ENCODE measurements at regions not wholly inside any gene's neighbourhood (a gene's known extent, or its start where the extent isn't known, plus 50 kb on each side); places are given as distances from the start of the nearest gene placed in this dataset.
"Not testable (repeated sequence)": the region's sequence is repeated elsewhere in the genome, so short reads cannot be mapped to it uniquely, and the experiment has no call there.

- no peaks in the 10 kb centered on the region for H3K4me1 ChIP-seq (ENCODE audit: control insufficient read depth, low read depth, low read length)
- H3K4me3 ChIP-seq (ENCODE audit: low read length): no peak overlapping the region
- H3K27ac ChIP-seq (ENCODE audit: low read length): no peak overlapping the region
- H3K36me3 ChIP-seq (ENCODE audit: control insufficient read depth, low read depth, low read length): no peaks in the 10 kb centered on the region
- H3K9me3 ChIP-seq (ENCODE audit: control insufficient read depth, low read depth, low read length): no peaks in the 10 kb centered on the region
- no peaks in the 10 kb centered on the region for H3K27me3 ChIP-seq (ENCODE audit: control insufficient read depth, insufficient read depth, low read length)
- no peak overlapping the region for H3K9ac ChIP-seq (ENCODE audit: low read length)
These were observed 161.5 kb downstream of the NRIP1 start for GRCh38 chr21:14903172-14903865.

GRCh38 chr21:14901482-14901958 lies 163.3 kb downstream of the NRIP1 start:
- no peaks in the 10 kb centered on the region for H3K27me3 ChIP-seq (ENCODE audit: control insufficient read depth, insufficient read depth, low read length)
- H3K36me3 ChIP-seq (ENCODE audit: control insufficient read depth, low read depth, low read length): no peaks in the 10 kb centered on the region
- H3K9me3 ChIP-seq (ENCODE audit: control insufficient read depth, low read depth, low read length): no peaks in the 10 kb centered on the region
- no peaks in the 10 kb centered on the region for H3K4me1 ChIP-seq (ENCODE audit: control insufficient read depth, low read depth, low read length)
- no peak overlapping the region for H3K9ac ChIP-seq (ENCODE audit: low read length)
- no peak overlapping the region for H3K4me3 ChIP-seq (ENCODE audit: low read length)
- no peak overlapping the region for H3K27ac ChIP-seq (ENCODE audit: low read length)

- Histone ChIP-seq H3K36me3 (ENCODE audit: control insufficient read depth, low read depth, low read length) (no peaks in the 10 kb centered on the region), H3K27me3 (ENCODE audit: control insufficient read depth, insufficient read depth, low read length) (no peaks in the 10 kb centered on the region), H3K4me3 (ENCODE audit: low read length) (no peak overlapping the region), H3K9me3 (ENCODE audit: control insufficient read depth, low read depth, low read length) (no peaks in the 10 kb centered on the region), H3K9ac (ENCODE audit: low read length) (no peak overlapping the region), H3K27ac (ENCODE audit: low read length) (no peak overlapping the region), H3K4me1 (ENCODE audit: control insufficient read depth, low read depth, low read length) (no peaks in the 10 kb centered on the region)
These were observed 164.2 kb downstream of the NRIP1 start for GRCh38 chr21:14900611-14901010.

- Histone ChIP-seq H3K36me3 (ENCODE audit: control insufficient read depth, low read depth, low read length) (no peaks in the 10 kb centered on the region), H3K4me1 (ENCODE audit: control insufficient read depth, low read depth, low read length) (no peaks in the 10 kb centered on the region), H3K9me3 (ENCODE audit: control insufficient read depth, low read depth, low read length) (no peaks in the 10 kb centered on the region), H3K9ac (ENCODE audit: low read length) (no peak overlapping the region), H3K4me3 (ENCODE audit: low read length) (no peak overlapping the region), H3K27ac (ENCODE audit: low read length) (no peak overlapping the region), H3K27me3 (ENCODE audit: control insufficient read depth, insufficient read depth, low read length) (no peaks in the 10 kb centered on the region)
These were observed 164.7 kb downstream of the NRIP1 start for GRCh38 chr21:14900058-14900457.

- Histone ChIP-seq H3K27ac (ENCODE audit: low read length) (no peak overlapping the region), H3K9me3 (ENCODE audit: control insufficient read depth, low read depth, low read length) (no peaks in the 10 kb centered on the region), H3K27me3 (ENCODE audit: control insufficient read depth, insufficient read depth, low read length) (no peaks in the 10 kb centered on the region), H3K36me3 (ENCODE audit: control insufficient read depth, low read depth, low read length) (no peaks in the 10 kb centered on the region), H3K9ac (ENCODE audit: low read length) (no peak overlapping the region), H3K4me3 (ENCODE audit: low read length) (no peak overlapping the region), H3K4me1 (ENCODE audit: control insufficient read depth, low read depth, low read length) (no peaks in the 10 kb centered on the region)
These were observed 169.0 kb downstream of the NRIP1 start for GRCh38 chr21:14895792-14896191.

- H3K9me3 ChIP-seq (ENCODE audit: control insufficient read depth, low read depth, low read length): no peaks in the 10 kb centered on the region
- no peaks in the 10 kb centered on the region for H3K27me3 ChIP-seq (ENCODE audit: control insufficient read depth, insufficient read depth, low read length)
- H3K9ac ChIP-seq (ENCODE audit: low read length): no peak overlapping the region
- no peak overlapping the region for H3K27ac ChIP-seq (ENCODE audit: low read length)
- H3K4me3 ChIP-seq (ENCODE audit: low read length): no peak overlapping the region
- no peaks in the 10 kb centered on the region for H3K4me1 ChIP-seq (ENCODE audit: control insufficient read depth, low read depth, low read length)
- H3K36me3 ChIP-seq (ENCODE audit: control insufficient read depth, low read depth, low read length): no peaks in the 10 kb centered on the region
These were observed 174.7 kb downstream of the NRIP1 start for GRCh38 chr21:14890141-14890540.

- no peaks in the 10 kb centered on the region for H3K27me3 ChIP-seq (ENCODE audit: control insufficient read depth, insufficient read depth, low read length)
- no peak overlapping the region for H3K4me3 ChIP-seq (ENCODE audit: low read length)
- H3K36me3 ChIP-seq (ENCODE audit: control insufficient read depth, low read depth, low read length): no peaks in the 10 kb centered on the region
- no peaks in the 10 kb centered on the region for H3K4me1 ChIP-seq (ENCODE audit: control insufficient read depth, low read depth, low read length)
- H3K9ac ChIP-seq (ENCODE audit: low read length): no peak overlapping the region
- no peak overlapping the region for H3K27ac ChIP-seq (ENCODE audit: low read length)
- no peaks in the 10 kb centered on the region for H3K9me3 ChIP-seq (ENCODE audit: control insufficient read depth, low read depth, low read length)
These were observed 175.6 kb downstream of the NRIP1 start for GRCh38 chr21:14889080-14889810.

- no peak overlapping the region for H3K4me3 ChIP-seq (ENCODE audit: low read length)
These were observed 176.6 kb downstream of the NRIP1 start for GRCh38 chr21:14888202-14888601.

GRCh38 chr21:14886001-14886400 lies 178.8 kb downstream of the NRIP1 start:
- Histone ChIP-seq H3K4me1 (ENCODE audit: control insufficient read depth, low read depth, low read length) (no peaks in the 10 kb centered on the region), H3K9ac (ENCODE audit: low read length) (no peak overlapping the region), H3K9me3 (ENCODE audit: control insufficient read depth, low read depth, low read length) (no peaks in the 10 kb centered on the region), H3K36me3 (ENCODE audit: control insufficient read depth, low read depth, low read length) (no peaks in the 10 kb centered on the region), H3K27me3 (ENCODE audit: control insufficient read depth, insufficient read depth, low read length) (no peaks in the 10 kb centered on the region), H3K27ac (ENCODE audit: low read length) (no peak overlapping the region), H3K4me3 (ENCODE audit: low read length) (no peak overlapping the region)

More at GRCh38 chr21:14888202-14888601, 176.6 kb downstream of the NRIP1 start:
- Histone ChIP-seq H3K9me3 (ENCODE audit: control insufficient read depth, low read depth, low read length) (no peaks in the 10 kb centered on the region), H3K27me3 (ENCODE audit: control insufficient read depth, insufficient read depth, low read length) (no peaks in the 10 kb centered on the region), H3K4me1 (ENCODE audit: control insufficient read depth, low read depth, low read length) (no peaks in the 10 kb centered on the region), H3K36me3 (ENCODE audit: control insufficient read depth, low read depth, low read length) (no peaks in the 10 kb centered on the region), H3K27ac (ENCODE audit: low read length) (no peak overlapping the region), H3K9ac (ENCODE audit: low read length) (no peak overlapping the region)

GRCh38 chr21:14883351-14883750 lies 181.4 kb downstream of the NRIP1 start:
- Histone ChIP-seq H3K4me1 (ENCODE audit: control insufficient read depth, low read depth, low read length) (no peaks in the 10 kb centered on the region), H3K9me3 (ENCODE audit: control insufficient read depth, low read depth, low read length) (no peaks in the 10 kb centered on the region)

GRCh38 chr21:14882545-14882944 lies 182.3 kb downstream of the NRIP1 start:
- H3K4me1 ChIP-seq (ENCODE audit: control insufficient read depth, low read depth, low read length); H3K27ac ChIP-seq (ENCODE audit: low read length); H3K4me3 ChIP-seq (ENCODE audit: low read length); H3K9me3 ChIP-seq (ENCODE audit: control insufficient read depth, low read depth, low read length); H3K27me3 ChIP-seq (ENCODE audit: control insufficient read depth, insufficient read depth, low read length); H3K9ac ChIP-seq (ENCODE audit: low read length); H3K36me3 ChIP-seq (ENCODE audit: control insufficient read depth, low read depth, low read length): not testable (repeated sequence)

More at GRCh38 chr21:14883351-14883750, 181.4 kb downstream of the NRIP1 start:
- no peaks in the 10 kb centered on the region for H3K27me3 ChIP-seq (ENCODE audit: control insufficient read depth, insufficient read depth, low read length)
- no peak overlapping the region for H3K4me3 ChIP-seq (ENCODE audit: low read length)
- no peaks in the 10 kb centered on the region for H3K36me3 ChIP-seq (ENCODE audit: control insufficient read depth, low read depth, low read length)
- H3K27ac ChIP-seq (ENCODE audit: low read length): no peak overlapping the region
- no peak overlapping the region for H3K9ac ChIP-seq (ENCODE audit: low read length)
